ENCODE measurements at regions not wholly inside any gene's neighbourhood (a gene's known extent, or its start where the extent isn't known, plus 50 kb on each side); places are given as distances from the start of the nearest gene placed in this dataset.

- TF ChIP-seq POLR2A (IDR thresholded peaks at IDR 0.05) (no peak), CTCF (IDR thresholded peaks at IDR 0.05) (no peak)
Observed at GRCh38 chr1:60826320-60827094, 255.9 kb upstream of the NFIA start.

All from thyroid gland (tissue), 4 donors.